HUES48 (cell line): ENCODE measurements at regions not wholly inside any gene's neighbourhood (a gene's known extent, or its start where the extent isn't known, plus 50 kb on each side); places are given as distances from the start of the nearest gene placed in this dataset.

Experiments used
- H3K27ac ChIP-seq: one replicate; pipeline ENCODE4 v1.7.0; 2013; ENCODE audit warnings: low read depth, low read length, inconsistent platforms
- H3K27me3 ChIP-seq: 2 replicates; pipeline ENCODE4 v1.6.1; 2013; ENCODE audit warnings: mild to moderate bottlenecking, low read length; ENCODE audit not compliant: control insufficient read depth, insufficient read depth
- H3K36me3 ChIP-seq: 2 replicates; pipeline ENCODE4 v1.6.1; 2013; ENCODE audit warnings: low read length; ENCODE audit not compliant: control insufficient read depth, insufficient read depth
- H3K4me1 ChIP-seq: 2 replicates; pipeline ENCODE4 v1.6.1; 2013; ENCODE audit warnings: mild to moderate bottlenecking, low read length; ENCODE audit not compliant: control insufficient read depth, insufficient read depth
- H3K4me3 ChIP-seq: 2 replicates; pipeline ENCODE4 v1.5.1; 2013; ENCODE audit warnings: mild to moderate bottlenecking, low read depth, low read length
- H3K9ac ChIP-seq: 2 replicates; pipeline ENCODE4 v1.6.1; 2013; ENCODE audit warnings: mild to moderate bottlenecking, low read depth, low read length, moderate library complexity
- H3K9me3 ChIP-seq: 2 replicates; pipeline ENCODE4 v1.6.1; 2013; ENCODE audit warnings: low read length; ENCODE audit not compliant: control insufficient read depth, insufficient read depth

GRCh38 chr16:80384862-80385261 is 155.9 kb upstream of the DYNLRB2 start:
- Histone ChIP-seq H3K4me3 (no peak overlapping the region), H3K27ac (no peak overlapping the region), H3K27me3 (no peaks in the 10 kb centered on the region), H3K9ac (no peak overlapping the region), H3K4me1 (peaks cover 7% of the 10 kb centered on the region), H3K9me3 (no peaks in the 10 kb centered on the region), H3K36me3 (no peaks in the 10 kb centered on the region)

- Histone ChIP-seq H3K9me3 (no peaks in the 10 kb centered on the region), H3K9ac (no peak overlapping the region), H3K36me3 (no peaks in the 10 kb centered on the region), H3K27ac (no peak overlapping the region), H3K4me1 (peaks cover 7% of the 10 kb centered on the region), H3K4me3 (no peak overlapping the region), H3K27me3 (no peaks in the 10 kb centered on the region)
Measured at GRCh38 chr16:80380514-80380913, 160.3 kb upstream of the DYNLRB2 start.

GRCh38 chr16:80377096-80377956 is 163.5 kb upstream of the DYNLRB2 start:
- Histone ChIP-seq H3K27ac (no peak overlapping the region), H3K4me1 (peaks cover 7% of the 10 kb centered on the region), H3K27me3 (no peaks in the 10 kb centered on the region), H3K4me3 (no peak overlapping the region), H3K9me3 (peaks cover 7% of the 10 kb centered on the region; the same call in 1 of the 2 replicates), H3K9ac (no peak overlapping the region), H3K36me3 (no peaks in the 10 kb centered on the region)

- Histone ChIP-seq H3K36me3 (no peaks in the 10 kb centered on the region), H3K27ac (no peak overlapping the region), H3K27me3 (no peaks in the 10 kb centered on the region), H3K4me1 (peaks cover 7% of the 10 kb centered on the region), H3K9me3 (peaks cover 7% of the 10 kb centered on the region; the same call in 1 of the 2 replicates), H3K9ac (no peak overlapping the region), H3K4me3 (no peak overlapping the region)
Measured at GRCh38 chr16:80375973-80376372, 164.8 kb upstream of the DYNLRB2 start.

GRCh38 chr16:80375513-80375912 is 165.3 kb upstream of the DYNLRB2 start:
- no peaks in the 10 kb centered on the region for H3K27me3 ChIP-seq
- H3K9ac ChIP-seq, result no peak overlapping the region
- H3K36me3 ChIP-seq, result no peaks in the 10 kb centered on the region
- peaks cover 5% of the 10 kb centered on the region for H3K4me1 ChIP-seq
- H3K27ac ChIP-seq, result no peak overlapping the region
- peaks cover 7% of the 10 kb centered on the region; the same call in 1 of the 2 replicates for H3K9me3 ChIP-seq
- H3K4me3 ChIP-seq, result no peak overlapping the region

GRCh38 chr16:80372341-80372740 is 168.5 kb upstream of the DYNLRB2 start:
- H3K27me3 ChIP-seq, result no peaks in the 10 kb centered on the region

GRCh38 chr16:80369138-80369958 is 171.4 kb upstream of the DYNLRB2 start:
- Histone ChIP-seq H3K9ac (no peak overlapping the region), H3K27ac (no peak overlapping the region), H3K27me3 (no peaks in the 10 kb centered on the region), H3K4me1 (no peaks in the 10 kb centered on the region), H3K36me3 (no peaks in the 10 kb centered on the region), H3K9me3 (peaks cover 7% of the 10 kb centered on the region; the same call in 1 of the 2 replicates), H3K4me3 (no peak overlapping the region)

More at GRCh38 chr16:80372341-80372740, 168.5 kb upstream of the DYNLRB2 start:
- Histone ChIP-seq H3K27ac (peak overlapping the region; percentile 50), H3K4me1 (no peaks in the 10 kb centered on the region), H3K9ac (no peak overlapping the region), H3K36me3 (no peaks in the 10 kb centered on the region), H3K4me3 (no peak overlapping the region), H3K9me3 (peaks cover 7% of the 10 kb centered on the region; the same call in 1 of the 2 replicates)

GRCh38 chr16:80367037-80367658 is 173.6 kb upstream of the DYNLRB2 start:
- H3K9ac ChIP-seq, result no peak overlapping the region
- H3K36me3 ChIP-seq, result no peaks in the 10 kb centered on the region
- no peaks in the 10 kb centered on the region for H3K27me3 ChIP-seq
- no peaks in the 10 kb centered on the region for H3K9me3 ChIP-seq
- H3K4me1 ChIP-seq, result no peaks in the 10 kb centered on the region
- no peak overlapping the region for H3K4me3 ChIP-seq
- H3K27ac ChIP-seq, result no peak overlapping the region

- Histone ChIP-seq H3K4me1 (no peaks in the 10 kb centered on the region), H3K4me3 (no peak overlapping the region), H3K27ac (no peak overlapping the region), H3K36me3 (no peaks in the 10 kb centered on the region), H3K9me3 (no peaks in the 10 kb centered on the region), H3K27me3 (no peaks in the 10 kb centered on the region), H3K9ac (no peak overlapping the region)
Measured at GRCh38 chr16:80366023-80366422, 174.8 kb upstream of the DYNLRB2 start.

GRCh38 chr16:80362816-80363215 is 178.0 kb upstream of the DYNLRB2 start:
- no peak overlapping the region for H3K4me3 ChIP-seq
- no peaks in the 10 kb centered on the region for H3K4me1 ChIP-seq
- no peak overlapping the region for H3K9ac ChIP-seq
- H3K27ac ChIP-seq, result no peak overlapping the region
- H3K36me3 ChIP-seq, result no peaks in the 10 kb centered on the region
- H3K9me3 ChIP-seq, result no peaks in the 10 kb centered on the region
- H3K27me3 ChIP-seq, result no peaks in the 10 kb centered on the region
